ENCODE measurements at regions not wholly inside any gene's neighbourhood (a gene's known extent, or its start where the extent isn't known, plus 50 kb on each side); places are given as distances from the start of the nearest gene placed in this dataset.

- no peak for TF ChIP-seq CTCF (IDR thresholded peaks at IDR 0.05; ENCODE audit: borderline replicate concordance, insufficient read depth, low read depth, low read length)
- H3K4me3 ChIP-seq (ENCODE audit: low read depth, low read length) = no peak overlapping the region
These were observed 172.7 kb downstream of the BARHL2 start for GRCh38 chr1:90544356-90544755.

- no peak for TF ChIP-seq CTCF (IDR thresholded peaks at IDR 0.05; ENCODE audit: borderline replicate concordance, insufficient read depth, low read depth, low read length)
- no peak overlapping the region for H3K4me3 ChIP-seq (ENCODE audit: low read depth, low read length)
These were observed 179.3 kb downstream of the BARHL2 start for GRCh38 chr1:90537606-90538362.

- no peak for TF ChIP-seq CTCF (IDR thresholded peaks at IDR 0.05; ENCODE audit: borderline replicate concordance, insufficient read depth, low read depth, low read length)
- no peak overlapping the region for H3K4me3 ChIP-seq (ENCODE audit: low read depth, low read length)
These were observed 182.3 kb downstream of the BARHL2 start for GRCh38 chr1:90534663-90535295.

- TF ChIP-seq CTCF (IDR thresholded peaks at IDR 0.05; ENCODE audit: borderline replicate concordance, insufficient read depth, low read depth, low read length) = no peak
- H3K4me3 ChIP-seq (ENCODE audit: low read depth, low read length) = no peak overlapping the region
These were observed 183.0 kb downstream of the BARHL2 start for GRCh38 chr1:90534116-90534515.

GRCh38 chr1:90526954-90527353, 190.1 kb downstream of the BARHL2 start:
- H3K4me3 ChIP-seq (ENCODE audit: low read depth, low read length) = no peak overlapping the region
- no peak for TF ChIP-seq CTCF (IDR thresholded peaks at IDR 0.05; ENCODE audit: borderline replicate concordance, insufficient read depth, low read depth, low read length)

GRCh38 chr1:90522432-90522831, 194.7 kb downstream of the BARHL2 start:
- TF ChIP-seq CTCF (IDR thresholded peaks at IDR 0.05; ENCODE audit: borderline replicate concordance, insufficient read depth, low read depth, low read length) = no peak
- H3K4me3 ChIP-seq (ENCODE audit: low read depth, low read length) = no peak overlapping the region

- no peak overlapping the region for H3K4me3 ChIP-seq (ENCODE audit: low read depth, low read length)
- TF ChIP-seq CTCF (IDR thresholded peaks at IDR 0.05; ENCODE audit: borderline replicate concordance, insufficient read depth, low read depth, low read length) = no peak
These were observed 203.1 kb downstream of the BARHL2 start for GRCh38 chr1:90513956-90514355.
